Colon (tissue), 2 donors: ENCODE measurements at regions not wholly inside any gene's neighbourhood (a gene's known extent, or its start where the extent isn't known, plus 50 kb on each side); places are given as distances from the start of the nearest gene placed in this dataset.
"Not testable (repeated sequence)": the region's sequence is repeated elsewhere in the genome, so short reads cannot be mapped to it uniquely, and the experiment has no call there.

Source experiments
- FAIRE-seq: peaks from 2 replicates; lab custom pipeline; 2012; peaks lifted over from hg19 to GRCh38; lab: Jason Lieb, UNC
- donor health status: control.
- donor health status: control.

- FAIRE-seq: no peak
Observed at GRCh38 chr15:23850666-23851065, 163.6 kb upstream of the NDN start.

- no peak for FAIRE-seq
Observed at GRCh38 chr15:23851921-23852320, 164.8 kb upstream of the NDN start.

DNA sequence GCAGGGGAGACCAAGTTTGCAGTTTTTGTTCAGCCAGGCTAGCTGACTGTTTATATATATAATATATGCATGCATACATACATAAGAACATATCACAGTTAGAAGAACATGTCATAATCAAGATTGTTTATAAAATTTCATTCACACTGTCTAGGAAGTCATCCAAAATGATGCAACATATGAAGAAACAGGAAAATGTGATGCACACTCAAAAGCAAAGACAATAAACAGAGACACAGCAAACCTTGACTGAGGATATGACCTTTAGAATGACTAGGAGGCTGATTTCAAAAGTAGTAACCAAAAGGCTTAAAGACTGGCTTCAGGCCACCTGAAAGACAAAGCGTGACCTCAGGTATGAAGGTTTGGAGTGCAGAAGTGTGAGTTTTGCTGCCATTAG is 166.2 kb upstream of the NDN start:
- no peak for FAIRE-seq

- no peak for FAIRE-seq
Observed at GRCh38 chr15:23854203-23854911, 167.3 kb upstream of the NDN start.

DNA sequence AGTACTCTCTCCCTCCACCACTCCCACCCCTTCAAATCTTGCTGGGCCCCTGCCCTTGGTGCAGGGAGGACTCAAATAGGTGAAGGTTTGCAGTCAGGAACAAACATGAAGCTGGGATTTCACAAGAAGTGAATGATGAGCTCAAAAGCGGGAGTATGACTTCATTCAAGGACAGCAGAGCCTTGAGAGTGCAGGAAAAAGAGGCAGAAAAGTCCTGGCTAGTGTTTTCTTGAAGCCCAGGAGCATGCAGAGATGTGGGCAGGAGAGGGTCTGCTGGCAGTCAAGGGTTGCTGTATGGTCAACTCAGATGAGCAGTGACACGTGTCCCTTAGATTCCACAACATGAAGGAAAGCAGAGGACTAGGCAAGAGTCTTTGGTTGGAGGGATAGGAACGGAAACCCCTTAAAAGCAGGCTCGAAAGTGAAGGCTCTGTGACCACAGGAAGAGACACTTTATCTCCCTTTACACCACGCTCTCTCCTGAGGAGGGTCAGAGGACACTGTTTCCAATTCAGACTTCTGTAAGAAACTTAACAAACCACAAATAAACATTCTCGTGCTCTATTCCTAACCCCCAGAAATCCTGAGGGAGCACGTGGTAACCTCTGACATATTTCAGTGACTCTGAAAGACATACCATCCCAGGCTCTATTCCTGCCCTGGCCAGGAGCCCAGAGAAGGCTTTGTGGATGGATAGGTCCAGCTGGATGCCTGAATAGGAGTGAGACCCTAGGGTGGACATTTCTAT is 168.0 kb upstream of the NDN start:
- FAIRE-seq: no peak

DNA sequence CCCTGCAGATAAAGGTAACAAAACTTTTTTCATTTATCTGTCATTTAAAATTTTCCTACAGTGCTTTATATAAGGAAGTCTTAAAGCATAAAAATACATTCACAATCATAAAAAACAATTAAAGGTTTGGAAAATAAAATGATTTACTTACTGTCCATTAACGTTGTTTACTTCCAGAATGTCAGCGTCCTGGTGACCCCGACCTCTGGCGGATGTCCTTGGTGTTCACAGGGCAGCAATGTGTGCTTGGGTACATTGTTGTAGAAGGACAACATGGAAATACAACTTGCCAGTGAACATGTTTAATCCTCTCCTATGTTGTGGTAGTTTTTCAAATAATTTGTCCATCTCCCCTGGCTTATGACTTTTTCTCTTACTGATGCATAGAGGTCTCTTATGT is 168.8 kb upstream of the NDN start:
- FAIRE-seq: no peak

DNA sequence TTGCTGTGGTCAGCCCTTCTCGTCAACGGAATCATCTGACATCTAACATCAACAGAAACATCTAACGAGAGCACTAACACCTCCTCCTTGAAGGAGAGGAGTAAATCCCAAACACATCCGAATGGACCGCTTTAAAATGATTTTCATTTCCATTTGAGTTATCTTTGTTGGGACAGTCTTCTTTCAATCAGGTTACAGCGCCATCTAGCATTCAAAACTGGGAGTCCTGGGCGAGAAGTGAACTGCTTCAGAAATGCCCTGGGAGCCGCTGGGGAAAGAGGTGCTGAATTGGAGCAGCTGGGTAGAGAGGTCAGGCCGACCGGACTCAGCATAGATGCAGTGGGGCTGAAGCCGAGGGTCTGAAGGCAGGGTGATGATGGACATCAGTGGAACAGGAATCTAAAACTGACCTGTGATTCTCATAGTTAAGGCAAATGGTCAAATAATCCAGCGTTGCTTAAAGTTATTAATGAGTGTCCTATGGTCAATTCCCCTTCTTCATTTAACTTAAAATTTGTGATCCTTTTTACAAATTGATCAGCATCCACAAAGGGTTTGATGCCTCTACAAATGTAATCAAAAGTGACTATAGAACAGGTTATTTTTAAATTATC is 170.0 kb upstream of the NDN start:
- no peak for FAIRE-seq

- FAIRE-seq: no peak
Observed at GRCh38 chr15:23859008-23859407, 171.9 kb upstream of the NDN start.

DNA sequence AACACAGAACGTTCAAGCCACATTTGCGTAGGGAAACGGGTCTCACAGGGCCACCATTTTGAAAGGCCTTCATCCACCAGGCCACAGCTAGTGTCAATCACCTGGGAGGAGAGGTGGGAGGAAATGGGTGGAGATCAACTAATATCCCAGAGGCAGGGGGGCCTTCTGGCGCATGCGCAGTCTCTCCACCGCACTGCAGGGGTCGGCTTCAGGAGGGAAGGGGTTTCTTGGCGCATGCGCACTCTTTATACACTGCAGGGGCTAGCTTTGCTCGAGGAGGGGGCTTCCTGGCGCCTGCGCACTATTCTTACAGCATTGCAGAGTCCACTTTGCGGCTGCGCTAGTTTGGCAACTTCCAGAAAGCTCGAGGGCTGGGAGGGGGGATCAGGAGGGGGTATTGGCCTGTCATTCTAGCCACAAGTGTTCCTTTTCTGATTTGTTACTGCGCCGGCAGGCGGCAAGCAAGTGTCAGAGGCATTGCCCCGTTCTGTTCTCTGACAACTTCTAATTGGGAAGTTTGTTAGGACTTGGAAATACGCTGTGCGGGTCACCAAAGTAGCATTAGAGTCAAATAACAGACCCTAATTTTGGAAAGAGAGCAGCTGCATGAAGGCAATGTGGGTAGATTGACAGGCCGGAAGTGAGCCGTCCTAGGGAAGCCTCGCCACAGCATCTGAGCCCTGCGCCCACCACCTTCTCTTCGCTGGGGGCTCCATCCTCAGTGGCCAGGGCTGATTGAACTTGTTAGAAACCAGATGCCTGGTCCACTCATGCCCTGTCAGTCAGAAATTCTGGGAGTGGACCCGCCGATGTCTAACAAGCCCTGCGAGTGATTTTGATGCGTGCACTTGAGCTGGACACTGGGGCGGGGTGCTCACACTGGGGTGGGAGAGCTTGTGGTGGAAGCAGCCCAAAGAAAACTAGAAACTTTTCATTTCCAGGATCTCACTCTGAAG is 173.5 kb upstream of the NDN start:
- no peak for FAIRE-seq

DNA sequence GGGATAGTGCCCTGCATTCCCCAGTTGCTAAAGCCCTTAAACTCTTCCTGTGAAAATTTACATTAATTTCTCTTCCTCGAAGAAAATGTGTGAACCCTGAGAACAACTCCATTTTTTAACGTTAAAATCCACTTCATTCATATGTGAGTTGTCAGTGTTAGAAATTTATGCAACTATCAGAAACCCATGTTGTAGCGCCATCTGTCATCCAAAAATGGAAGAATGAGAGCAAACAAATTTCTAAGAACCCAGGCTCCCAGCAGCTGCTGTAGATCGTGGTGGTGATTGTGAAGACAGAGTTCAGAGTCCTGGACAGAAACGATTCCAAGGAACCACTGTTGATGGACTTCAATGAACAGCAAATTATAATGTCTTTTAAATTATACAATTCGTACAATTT is 179.7 kb upstream of the NDN start:
- no peak for FAIRE-seq

- no peak for FAIRE-seq
Observed at GRCh38 chr15:23869396-23869795, 182.3 kb upstream of the NDN start.

DNA sequence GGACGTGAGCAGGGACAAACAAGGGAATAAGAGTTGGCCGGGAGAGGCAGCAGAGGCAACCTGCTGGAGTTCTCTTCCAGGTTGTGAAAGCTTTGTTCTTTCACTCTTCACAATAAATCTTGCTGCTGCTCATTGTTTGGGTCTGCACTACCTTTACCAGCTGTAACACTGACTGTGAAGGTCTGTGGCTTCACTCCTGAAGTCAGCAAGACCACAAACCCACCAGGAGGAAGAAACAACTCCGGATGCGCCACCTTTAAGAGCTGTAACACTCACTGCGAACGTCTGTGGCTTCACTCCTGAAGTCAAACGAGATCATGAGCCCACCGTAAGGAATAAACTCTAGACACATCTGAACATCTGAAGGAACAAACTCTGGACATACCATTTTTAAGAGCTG is 186.5 kb upstream of the NDN start:
- not testable (repeated sequence) for FAIRE-seq

- FAIRE-seq: no peak
Observed at GRCh38 chr15:23877502-23878412, 190.7 kb upstream of the NDN start.

- FAIRE-seq: no peak
Observed at GRCh38 chr15:23881291-23881690, 194.2 kb upstream of the NDN start.

DNA sequence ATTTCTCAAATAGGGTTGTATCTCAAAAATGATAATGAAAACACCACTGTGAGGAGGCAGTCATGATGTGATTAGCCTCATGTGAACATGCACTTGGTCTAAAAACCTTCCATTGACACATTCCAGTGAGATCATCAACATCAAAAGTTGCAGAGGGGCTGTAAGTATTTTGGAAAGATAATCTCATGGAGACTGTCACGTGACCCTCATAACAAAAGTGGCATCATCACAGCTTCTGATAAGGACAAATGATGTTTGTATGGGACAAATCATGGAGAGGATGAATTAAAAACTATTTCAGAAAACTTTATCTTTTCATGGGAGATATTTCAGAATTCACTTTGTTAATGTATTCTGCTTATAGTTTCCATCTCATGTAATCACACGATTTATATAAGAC is 203.1 kb upstream of the NDN start:
- FAIRE-seq: no peak

GRCh38 chr15:23897091-23897490 is 210.0 kb upstream of the NDN start:
- no peak for FAIRE-seq

- no peak for FAIRE-seq
Observed at GRCh38 chr15:23897531-23897930, 210.4 kb upstream of the NDN start.

GRCh38 chr15:23910030-23910429 is 222.9 kb upstream of the NDN start:
- no peak for FAIRE-seq

DNA sequence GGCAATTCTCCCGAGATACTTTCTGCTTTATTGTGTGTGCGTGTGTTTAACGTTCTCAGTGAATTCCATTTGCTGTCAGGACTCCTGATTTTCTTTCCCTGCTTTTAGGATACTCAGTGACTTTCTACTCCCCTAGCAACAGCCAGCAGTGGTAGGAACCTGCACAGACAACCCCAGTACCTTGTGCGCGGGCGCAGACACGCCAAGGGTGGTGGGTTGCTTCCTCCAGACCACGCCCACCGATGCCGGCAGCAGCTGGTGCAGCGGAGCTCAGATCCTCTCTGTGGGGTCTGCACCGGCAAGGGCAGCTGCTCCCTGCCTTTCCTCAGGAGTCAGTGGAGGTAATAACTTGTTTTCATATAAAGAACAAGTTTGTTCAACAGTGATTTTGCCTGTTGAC is 225.1 kb upstream of the NDN start:
- FAIRE-seq: no peak

GRCh38 chr15:23913081-23913480 is 226.0 kb upstream of the NDN start:
- FAIRE-seq: no peak

GRCh38 chr15:23913635-23914034 is 226.5 kb upstream of the NDN start:
- no peak for FAIRE-seq
